ENCODE measurements at regions not wholly inside any gene's neighbourhood (a gene's known extent, or its start where the extent isn't known, plus 50 kb on each side); places are given as distances from the start of the nearest gene placed in this dataset.

- DNase-seq: no peak
These were observed 229.7 kb downstream of the IKZF2 start for GRCh38 chr2:212921711-212922110.

GRCh38 chr2:212921061-212921460, 230.4 kb downstream of the IKZF2 start:
- no peak for TF ChIP-seq CTCF (IDR thresholded peaks at IDR 0.05)
- no peak for ATAC-seq
- Histone ChIP-seq H3K27ac (no peak overlapping the region), H3K4me1 (no peaks in the 10 kb centered on the region), H3K9me3 (peaks cover 0 to 8% (median 0%) of the 10 kb centered on the region in 11 donors), H3K27me3 (no peaks in the 10 kb centered on the region), H3K4me3 (no peak overlapping the region), H3K36me3 (no peaks in the 10 kb centered on the region)
- intact Hi-C loops (cut with DNase I): no loop called here
- no peak for DNase-seq
- 76% methylated on average over 3 of the region's 3 CpGs for WGBS, 2 donors

More at GRCh38 chr2:212921711-212922110, 229.7 kb downstream of the IKZF2 start:
- intact Hi-C loops (cut with DNase I): no loop called here
- H3K4me1 ChIP-seq: no peaks in the 10 kb centered on the region
- no peaks in the 10 kb centered on the region for H3K27me3 ChIP-seq
- peaks cover 0 to 8% (median 0%) of the 10 kb centered on the region in 11 donors for H3K9me3 ChIP-seq
- H3K27ac ChIP-seq: no peak overlapping the region
- TF ChIP-seq CTCF (IDR thresholded peaks at IDR 0.05): no peak
- H3K36me3 ChIP-seq: no peaks in the 10 kb centered on the region
- H3K4me3 ChIP-seq: no peak overlapping the region
- no peak for ATAC-seq

GRCh38 chr2:212919238-212919637, 232.2 kb downstream of the IKZF2 start:
- H3K4me3 ChIP-seq: no peak overlapping the region
- ATAC-seq (no peak), DNase-seq (no peak)
- TF ChIP-seq CTCF (IDR thresholded peaks at IDR 0.05): no peak
- no peak overlapping the region for H3K27ac ChIP-seq
- H3K27me3 ChIP-seq: no peaks in the 10 kb centered on the region
- no peaks in the 10 kb centered on the region for H3K4me1 ChIP-seq
- intact Hi-C loops (cut with DNase I): no loop called here
- no peaks in the 10 kb centered on the region for H3K9me3 ChIP-seq
- WGBS, 2 donors: 67 to 70% methylated on average over 2 of the region's 2 CpGs
- H3K36me3 ChIP-seq: no peaks in the 10 kb centered on the region

GRCh38 chr2:212918336-212918735, 233.1 kb downstream of the IKZF2 start:
- Histone ChIP-seq H3K4me1 (no peaks in the 10 kb centered on the region), H3K27ac (no peak overlapping the region), H3K9me3 (no peaks in the 10 kb centered on the region), H3K4me3 (no peak overlapping the region), H3K27me3 (no peaks in the 10 kb centered on the region), H3K36me3 (no peaks in the 10 kb centered on the region)
- TF ChIP-seq CTCF (IDR thresholded peaks at IDR 0.05): no peak
- intact Hi-C loops (cut with DNase I): no loop called here
- no peak for ATAC-seq
- DNase-seq: no peak
